SK-N-SH (cell line): ENCODE measurements at regions not wholly inside any gene's neighbourhood (a gene's known extent, or its start where the extent isn't known, plus 50 kb on each side); places are given as distances from the start of the nearest gene placed in this dataset.

Experiments used
- CTCF ChIA-PET: fragments of 300-600, 350-600 bp; formaldehyde crosslinking; extraction: SDS; loops from one replicate; lab custom pipeline; 2021; lab: Yijun Ruan, JAX
- POLR2A ChIA-PET: fragments of 350-600 bp; sonication (Branson Sonifier 250); formaldehyde crosslinking; extraction: SDS; loops from one replicate; lab custom pipeline; 2020; ENCODE audit warnings: antibody characterized with exemption, inconsistent platforms; lab: Yijun Ruan, JAX
- DNase-seq: peaks from one replicate; pipeline ENCODE4 v3.0.0; 2012
- H2AFZ ChIP-seq: fragments of 200-600 bp; sonication (generic); 2 replicates; pipeline ENCODE4 v1.8.1; 2016; ENCODE audit warnings: antibody characterized with exemption, mild to moderate bottlenecking, low read depth
- H3F3A ChIP-seq: fragments of 200-600 bp; sonication (generic); replicated peaks from 2 replicates; pipeline ENCODE3; 2016; ENCODE audit warnings: antibody characterized with exemption, mild to moderate bottlenecking; ENCODE audit not compliant: insufficient read depth
- H3K27ac ChIP-seq, 2 experiments: fragments of 200-500 bp in 1 of 2; fragments of 200-600 bp in 1 of 2; sonication (Bioruptor generic) in 1 of 2; sonication (generic), shearing (Covaris generic) in 1 of 2; 2 replicates each; pipeline versions ENCODE4 v1.5.1 to v1.6.1; 2014 to 2016; ENCODE audit warnings: low read depth in 2 of 2, inconsistent platforms in 1 of 2, low read length in 1 of 2, mild to moderate bottlenecking in 1 of 2, mixed read lengths in 1 of 2
- H3K27me3 ChIP-seq: fragments of 200-600 bp; sonication (generic), shearing (Covaris generic); 2 replicates; pipeline ENCODE4 v1.6.1; 2016; ENCODE audit warnings: mixed run types; ENCODE audit not compliant: insufficient read depth
- H3K36me3 ChIP-seq, 2 experiments: fragments of 200-500 bp in 1 of 2; fragments of 200-600 bp in 1 of 2; sonication (Bioruptor generic) in 1 of 2; sonication (generic) in 1 of 2; replicated peaks in 1 of 2; 2 replicates each; pipeline versions ENCODE3 to v1.5.1; 2014 to 2016; ENCODE audit warnings: low read length in 1 of 2, mild to moderate bottlenecking in 1 of 2; ENCODE audit not compliant: insufficient read depth in 2 of 2, control insufficient read depth in 1 of 2
- H3K4me1 ChIP-seq, 2 experiments: fragments of 200-500 bp in 1 of 2; fragments of 200-600 bp in 1 of 2; sonication (Bioruptor generic) in 1 of 2; sonication (generic), shearing (Covaris generic) in 1 of 2; 2 replicates each; pipeline versions ENCODE4 v1.5.1 to v1.6.1; 2014 to 2016; ENCODE audit warnings: low read depth in 1 of 2, low read length in 1 of 2, mixed run types in 1 of 2; ENCODE audit not compliant: insufficient read depth in 2 of 2, control insufficient read depth in 1 of 2
- H3K4me2 ChIP-seq: fragments of 200-600 bp; sonication (generic), shearing (Covaris generic); 2 replicates; pipeline ENCODE4 v1.6.1; 2017; ENCODE audit warnings: mixed run types
- H3K4me3 ChIP-seq, 2 experiments: fragments of 200-500 bp in 1 of 2; fragments of 200-600 bp in 1 of 2; sonication (Bioruptor generic) in 1 of 2; sonication (generic), shearing (Covaris generic) in 1 of 2; 2 replicates each; pipeline versions ENCODE4 v1.5.1 to v1.8.1; 2014 to 2016; ENCODE audit warnings: low read depth in 2 of 2, inconsistent platforms in 1 of 2, low read length in 1 of 2, mild to moderate bottlenecking in 1 of 2, mixed read lengths in 1 of 2, moderate library complexity in 1 of 2
- H3K79me2 ChIP-seq: fragments of 200-600 bp; sonication (generic); 2 replicates; pipeline ENCODE4 v1.8.1; 2017; ENCODE audit warnings: mild to moderate bottlenecking; ENCODE audit not compliant: insufficient read depth
- H3K9ac ChIP-seq: fragments of 200-600 bp; sonication (generic); 2 replicates; pipeline ENCODE4 v1.6.1; 2017; ENCODE audit warnings: mixed run types
- H3K9me2 ChIP-seq: fragments of 200-600 bp; sonication (generic); 2 replicates; pipeline ENCODE4 v1.6.1; 2017; ENCODE audit warnings: mixed run types
- H3K9me3 ChIP-seq: fragments of 200-600 bp; sonication (generic); 2 replicates; pipeline ENCODE4 v1.6.1; 2017; ENCODE audit warnings: mixed run types, mild to moderate bottlenecking, moderate library complexity
- H4K20me1 ChIP-seq: fragments of 200-600 bp; sonication (generic); 2 replicates; pipeline ENCODE4 v1.6.1; 2017; ENCODE audit warnings: mild to moderate bottlenecking, mixed run types; ENCODE audit not compliant: insufficient read depth
- CHD2 ChIP-seq: fragments of 150-350 bp; IDR thresholded peaks from 2 replicates; pipeline ENCODE4 v1.6.1; 2018; ENCODE audit warnings: low read length; ENCODE audit not compliant: partially characterized antibody
- EZH2phosphoT487 ChIP-seq: fragments of 200-600 bp; sonication (generic); IDR thresholded peaks from 2 replicates; pipeline ENCODE4 v1.6.1; 2017; ENCODE audit warnings: low read depth, mixed run types, mild to moderate bottlenecking, antibody characterized with exemption, moderate library complexity, borderline replicate concordance
- FOSL2 ChIP-seq: IDR thresholded peaks from 2 replicates; pipeline ENCODE4 v1.4.0; 2012; ENCODE audit warnings: low read depth, mild to moderate bottlenecking, moderate library complexity, borderline replicate concordance
- FOXJ3 ChIP-seq: sonication (generic); formaldehyde crosslinking; IDR thresholded peaks from 2 replicates; pipeline ENCODE4 v1.5.1; 2020; ENCODE audit warnings: mild to moderate bottlenecking, missing genetic modification reagents
- MEF2A ChIP-seq: IDR thresholded peaks from 2 replicates; pipeline ENCODE4 v1.4.0; 2012; ENCODE audit warnings: low read depth, borderline replicate concordance
- MXI1 ChIP-seq: IDR thresholded peaks from 2 replicates; pipeline ENCODE4 v1.6.1; 2012; ENCODE audit warnings: mild to moderate bottlenecking, low read depth, low read length, improper control_type of control experiment
- POLR2AphosphoS5 ChIP-seq: IDR thresholded peaks from 2 replicates; pipeline ENCODE4 v1.6.1; 2012; ENCODE audit warnings: low read depth, low read length
- RAD21 ChIP-seq: IDR thresholded peaks from 2 replicates; pipeline ENCODE4 v1.6.1; 2012; ENCODE audit warnings: mild to moderate bottlenecking, low read length
- RCOR1 ChIP-seq: fragments of 150-350 bp; IDR thresholded peaks from 2 replicates; pipeline ENCODE4 v1.6.1; 2017; ENCODE audit warnings: antibody characterized with exemption, low read length
- RXRA ChIP-seq: IDR thresholded peaks from 2 replicates; pipeline ENCODE4 v1.4.0; 2012; ENCODE audit warnings: low read depth, mild to moderate bottlenecking, borderline replicate concordance
- SIN3A ChIP-seq: IDR thresholded peaks from 2 replicates; pipeline ENCODE4 v1.6.1; 2012; ENCODE audit warnings: low read depth, mild to moderate bottlenecking, low read length, moderate library complexity, borderline replicate concordance
- TAF1 ChIP-seq: IDR thresholded peaks from 2 replicates; pipeline ENCODE4 v1.6.1; 2012; ENCODE audit warnings: low read depth, mild to moderate bottlenecking, low read length, moderate library complexity, borderline replicate concordance
- TEAD4 ChIP-seq: IDR thresholded peaks from 2 replicates; pipeline ENCODE4 v1.4.0; 2012; ENCODE audit warnings: mild to moderate bottlenecking, borderline replicate concordance; ENCODE audit not compliant: insufficient read depth
- WGBS: methylation state at CpG from one replicate; pipeline ENCODE4 v1.1.6; 2017; ENCODE audit warnings: low lambda C conversion rate; 5-methylcytosine and 5-hydroxymethylcytosine counted together
- TF ChIP-seq, protein P1 (sequence below): IDR thresholded peaks from 2 replicates; pipeline ENCODE4 v1.4.0; 2012; ENCODE audit warnings: low read depth, borderline replicate concordance
- TF ChIP-seq, protein P2 (sequence below): IDR thresholded peaks from 2 replicates; pipeline ENCODE4 v1.4.0; 2012; ENCODE audit warnings: low read depth
- TF ChIP-seq, protein P3 (sequence below): fragments of 200-600 bp; sonication (generic); IDR thresholded peaks from 2 replicates; pipeline ENCODE4 v1.6.1; 2017; ENCODE audit warnings: antibody characterized with exemption, mild to moderate bottlenecking, moderate library complexity
- TF ChIP-seq, protein P4 (sequence below): fragments of 150-350 bp; IDR thresholded peaks from 2 replicates; pipeline ENCODE4 v1.6.1; 2017; ENCODE audit warnings: antibody characterized with exemption, low read length, low read depth, borderline replicate concordance
- TF ChIP-seq, protein P5 (sequence below): fragments of 150-350 bp; IDR thresholded peaks from 2 replicates; pipeline ENCODE4 v1.6.1; 2016; ENCODE audit warnings: mild to moderate bottlenecking, low read depth, low read length

DNA sequence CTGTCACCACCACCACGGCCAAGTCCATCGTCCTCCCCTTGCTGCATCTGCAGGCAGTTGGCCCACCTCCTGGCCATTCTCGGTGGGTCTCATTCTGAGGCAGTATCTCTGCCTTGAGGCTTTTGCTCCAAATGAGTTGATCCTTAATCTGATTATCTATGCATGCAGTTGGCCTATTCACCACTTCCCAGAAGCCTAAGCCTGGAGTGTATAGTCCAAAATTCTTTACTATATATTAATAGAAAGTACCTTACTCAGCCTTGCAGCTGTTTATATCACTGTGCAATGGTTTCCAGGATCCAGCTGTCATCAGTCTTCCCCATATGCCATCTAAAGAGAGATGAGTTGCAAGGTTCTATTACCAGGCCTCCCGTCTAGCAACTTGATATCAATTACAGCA, 292.4 kb downstream of the SS18 start:
- Histone ChIP-seq H3K27me3 (no peaks in the 10 kb centered on the region), H3K36me3 (no peaks in the 10 kb centered on the region), H3K4me1 (peaks cover 0 to 2% of the 10 kb centered on the region in 2 experiments; a peak in 1 of 4 replicates), H3K4me2 (no peak overlapping the region), H3K79me2 (no peaks in the 10 kb centered on the region), H3K27ac (no peak overlapping the region), H3K4me3 (no peak overlapping the region), H3K9ac (no peak overlapping the region), H3K9me3 (no peaks in the 10 kb centered on the region), H2AFZ (no peak overlapping the region), H3F3A (no peaks in the 10 kb centered on the region), H4K20me1 (no peaks in the 10 kb centered on the region), H3K9me2 (no peaks in the 10 kb centered on the region)
- TF ChIP-seq MXI1 (no peak), SIN3A (no peak), RAD21 (no peak), CHD2 (no peak), EZH2phosphoT487 (no peak), RCOR1 (no peak), MEF2A (no peak), RXRA (no peak), TEAD4 (no peak), FOXJ3 (no peak)
- TF ChIP-seq, protein P1, sequence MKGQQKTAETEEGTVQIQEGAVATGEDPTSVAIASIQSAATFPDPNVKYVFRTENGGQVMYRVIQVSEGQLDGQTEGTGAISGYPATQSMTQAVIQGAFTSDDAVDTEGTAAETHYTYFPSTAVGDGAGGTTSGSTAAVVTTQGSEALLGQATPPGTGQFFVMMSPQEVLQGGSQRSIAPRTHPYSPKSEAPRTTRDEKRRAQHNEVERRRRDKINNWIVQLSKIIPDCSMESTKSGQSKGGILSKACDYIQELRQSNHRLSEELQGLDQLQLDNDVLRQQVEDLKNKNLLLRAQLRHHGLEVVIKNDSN = no peak
- TF ChIP-seq, protein P2, sequence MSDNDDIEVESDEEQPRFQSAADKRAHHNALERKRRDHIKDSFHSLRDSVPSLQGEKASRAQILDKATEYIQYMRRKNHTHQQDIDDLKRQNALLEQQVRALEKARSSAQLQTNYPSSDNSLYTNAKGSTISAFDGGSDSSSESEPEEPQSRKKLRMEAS = no peak
- TF ChIP-seq, protein P3, sequence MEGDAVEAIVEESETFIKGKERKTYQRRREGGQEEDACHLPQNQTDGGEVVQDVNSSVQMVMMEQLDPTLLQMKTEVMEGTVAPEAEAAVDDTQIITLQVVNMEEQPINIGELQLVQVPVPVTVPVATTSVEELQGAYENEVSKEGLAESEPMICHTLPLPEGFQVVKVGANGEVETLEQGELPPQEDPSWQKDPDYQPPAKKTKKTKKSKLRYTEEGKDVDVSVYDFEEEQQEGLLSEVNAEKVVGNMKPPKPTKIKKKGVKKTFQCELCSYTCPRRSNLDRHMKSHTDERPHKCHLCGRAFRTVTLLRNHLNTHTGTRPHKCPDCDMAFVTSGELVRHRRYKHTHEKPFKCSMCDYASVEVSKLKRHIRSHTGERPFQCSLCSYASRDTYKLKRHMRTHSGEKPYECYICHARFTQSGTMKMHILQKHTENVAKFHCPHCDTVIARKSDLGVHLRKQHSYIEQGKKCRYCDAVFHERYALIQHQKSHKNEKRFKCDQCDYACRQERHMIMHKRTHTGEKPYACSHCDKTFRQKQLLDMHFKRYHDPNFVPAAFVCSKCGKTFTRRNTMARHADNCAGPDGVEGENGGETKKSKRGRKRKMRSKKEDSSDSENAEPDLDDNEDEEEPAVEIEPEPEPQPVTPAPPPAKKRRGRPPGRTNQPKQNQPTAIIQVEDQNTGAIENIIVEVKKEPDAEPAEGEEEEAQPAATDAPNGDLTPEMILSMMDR = no peak
- ChIA-PET CTCF (interaction anchor here (0.6 kb wide), 1 partner anchor 61 kb away, joined by 3 read pairs; no protein-coding TSS in a partner anchor), POLR2A (no interaction called here)
- WGBS = 63% methylated on average over 4 of the region's 4 CpGs
- no peak for DNase-seq

DNA sequence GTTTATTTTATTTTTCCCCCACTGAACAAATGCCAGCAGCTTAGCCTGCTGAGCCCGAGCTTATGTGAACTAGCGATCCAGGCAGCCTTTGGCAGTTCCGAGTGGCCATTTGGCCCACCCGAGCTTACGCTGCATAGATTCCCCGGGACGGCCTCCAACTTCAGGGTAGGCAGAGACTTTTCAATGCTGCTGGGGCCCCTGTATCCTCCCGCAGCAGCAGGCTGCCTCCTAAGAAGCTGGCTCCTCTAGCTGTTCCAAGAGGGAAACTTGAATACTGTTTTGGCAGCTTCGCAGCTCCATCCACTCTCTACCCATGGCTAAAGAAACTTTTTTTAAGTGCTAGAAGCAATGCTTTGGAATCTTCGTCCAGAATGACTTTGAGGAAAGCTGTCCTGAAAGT, 295.2 kb downstream of the SS18 start:
- Histone ChIP-seq H3K4me2 (no peak overlapping the region), H3K4me1 (peaks cover 0 to 2% of the 10 kb centered on the region in 2 experiments; a peak in 1 of 4 replicates), H4K20me1 (no peaks in the 10 kb centered on the region), H3K27me3 (no peaks in the 10 kb centered on the region), H3K27ac (no peak overlapping the region), H3K9ac (no peak overlapping the region), H3K9me3 (no peaks in the 10 kb centered on the region), H3K79me2 (no peaks in the 10 kb centered on the region), H2AFZ (no peak overlapping the region), H3K36me3 (no peaks in the 10 kb centered on the region), H3F3A (no peaks in the 10 kb centered on the region), H3K4me3 (no peak overlapping the region), H3K9me2 (no peaks in the 10 kb centered on the region)
- CTCF ChIA-PET = no interaction called here
- WGBS = 82% methylated on average over 10 of the region's 10 CpGs
- POLR2A ChIA-PET = no interaction called here
- no peak for DNase-seq
- TF ChIP-seq, protein P2 = no peak
- TF ChIP-seq RXRA = no peak
- no peak for TF ChIP-seq POLR2AphosphoS5
- TF ChIP-seq, protein P4, sequence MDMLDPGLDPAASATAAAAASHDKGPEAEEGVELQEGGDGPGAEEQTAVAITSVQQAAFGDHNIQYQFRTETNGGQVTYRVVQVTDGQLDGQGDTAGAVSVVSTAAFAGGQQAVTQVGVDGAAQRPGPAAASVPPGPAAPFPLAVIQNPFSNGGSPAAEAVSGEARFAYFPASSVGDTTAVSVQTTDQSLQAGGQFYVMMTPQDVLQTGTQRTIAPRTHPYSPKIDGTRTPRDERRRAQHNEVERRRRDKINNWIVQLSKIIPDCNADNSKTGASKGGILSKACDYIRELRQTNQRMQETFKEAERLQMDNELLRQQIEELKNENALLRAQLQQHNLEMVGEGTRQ = no peak
- TF ChIP-seq CHD2 = no peak
- TF ChIP-seq MEF2A = no peak
- TF ChIP-seq SIN3A = no peak
- TF ChIP-seq, protein P5, sequence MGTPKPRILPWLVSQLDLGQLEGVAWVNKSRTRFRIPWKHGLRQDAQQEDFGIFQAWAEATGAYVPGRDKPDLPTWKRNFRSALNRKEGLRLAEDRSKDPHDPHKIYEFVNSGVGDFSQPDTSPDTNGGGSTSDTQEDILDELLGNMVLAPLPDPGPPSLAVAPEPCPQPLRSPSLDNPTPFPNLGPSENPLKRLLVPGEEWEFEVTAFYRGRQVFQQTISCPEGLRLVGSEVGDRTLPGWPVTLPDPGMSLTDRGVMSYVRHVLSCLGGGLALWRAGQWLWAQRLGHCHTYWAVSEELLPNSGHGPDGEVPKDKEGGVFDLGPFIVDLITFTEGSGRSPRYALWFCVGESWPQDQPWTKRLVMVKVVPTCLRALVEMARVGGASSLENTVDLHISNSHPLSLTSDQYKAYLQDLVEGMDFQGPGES = no peak
- no peak for TF ChIP-seq MXI1
- TF ChIP-seq, protein P3 = no peak
- TF ChIP-seq TEAD4 = no peak
- no peak for TF ChIP-seq FOSL2
- no peak for TF ChIP-seq TAF1
